LNCAP (cell line): ENCODE measurements at regions not wholly inside any gene's neighbourhood (a gene's known extent, or its start where the extent isn't known, plus 50 kb on each side); places are given as distances from the start of the nearest gene placed in this dataset.

ENCODE experiments used
- TF ChIP-seq, protein P1 (sequence below): fragments of 450-650 bp; IDR thresholded peaks from 2 replicates; pipeline ENCODE4 v1.5.1; 2017; ENCODE audit warnings: mild to moderate bottlenecking

DNA sequence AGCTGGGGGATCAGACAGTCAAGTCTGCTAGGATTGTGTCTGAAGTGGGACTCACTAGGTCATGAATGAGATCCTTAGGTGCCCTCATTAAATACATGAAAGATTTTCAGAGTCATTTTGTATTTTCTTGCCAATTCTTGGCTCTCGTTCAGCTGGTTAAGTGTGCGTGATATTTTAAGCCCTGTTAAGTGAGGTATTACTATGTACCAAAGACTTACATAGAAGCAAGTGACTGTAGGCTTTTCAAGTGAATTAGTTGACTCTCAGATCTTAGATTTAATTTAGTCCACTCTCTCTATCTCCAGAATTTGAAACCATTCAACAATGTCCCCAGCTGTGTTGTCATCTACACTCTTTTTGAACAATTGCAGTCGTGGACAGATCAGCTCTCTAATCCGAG lies 219.4 kb downstream of the FOXL1 start:
- TF ChIP-seq, protein P1, sequence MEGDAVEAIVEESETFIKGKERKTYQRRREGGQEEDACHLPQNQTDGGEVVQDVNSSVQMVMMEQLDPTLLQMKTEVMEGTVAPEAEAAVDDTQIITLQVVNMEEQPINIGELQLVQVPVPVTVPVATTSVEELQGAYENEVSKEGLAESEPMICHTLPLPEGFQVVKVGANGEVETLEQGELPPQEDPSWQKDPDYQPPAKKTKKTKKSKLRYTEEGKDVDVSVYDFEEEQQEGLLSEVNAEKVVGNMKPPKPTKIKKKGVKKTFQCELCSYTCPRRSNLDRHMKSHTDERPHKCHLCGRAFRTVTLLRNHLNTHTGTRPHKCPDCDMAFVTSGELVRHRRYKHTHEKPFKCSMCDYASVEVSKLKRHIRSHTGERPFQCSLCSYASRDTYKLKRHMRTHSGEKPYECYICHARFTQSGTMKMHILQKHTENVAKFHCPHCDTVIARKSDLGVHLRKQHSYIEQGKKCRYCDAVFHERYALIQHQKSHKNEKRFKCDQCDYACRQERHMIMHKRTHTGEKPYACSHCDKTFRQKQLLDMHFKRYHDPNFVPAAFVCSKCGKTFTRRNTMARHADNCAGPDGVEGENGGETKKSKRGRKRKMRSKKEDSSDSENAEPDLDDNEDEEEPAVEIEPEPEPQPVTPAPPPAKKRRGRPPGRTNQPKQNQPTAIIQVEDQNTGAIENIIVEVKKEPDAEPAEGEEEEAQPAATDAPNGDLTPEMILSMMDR, result no peak

DNA sequence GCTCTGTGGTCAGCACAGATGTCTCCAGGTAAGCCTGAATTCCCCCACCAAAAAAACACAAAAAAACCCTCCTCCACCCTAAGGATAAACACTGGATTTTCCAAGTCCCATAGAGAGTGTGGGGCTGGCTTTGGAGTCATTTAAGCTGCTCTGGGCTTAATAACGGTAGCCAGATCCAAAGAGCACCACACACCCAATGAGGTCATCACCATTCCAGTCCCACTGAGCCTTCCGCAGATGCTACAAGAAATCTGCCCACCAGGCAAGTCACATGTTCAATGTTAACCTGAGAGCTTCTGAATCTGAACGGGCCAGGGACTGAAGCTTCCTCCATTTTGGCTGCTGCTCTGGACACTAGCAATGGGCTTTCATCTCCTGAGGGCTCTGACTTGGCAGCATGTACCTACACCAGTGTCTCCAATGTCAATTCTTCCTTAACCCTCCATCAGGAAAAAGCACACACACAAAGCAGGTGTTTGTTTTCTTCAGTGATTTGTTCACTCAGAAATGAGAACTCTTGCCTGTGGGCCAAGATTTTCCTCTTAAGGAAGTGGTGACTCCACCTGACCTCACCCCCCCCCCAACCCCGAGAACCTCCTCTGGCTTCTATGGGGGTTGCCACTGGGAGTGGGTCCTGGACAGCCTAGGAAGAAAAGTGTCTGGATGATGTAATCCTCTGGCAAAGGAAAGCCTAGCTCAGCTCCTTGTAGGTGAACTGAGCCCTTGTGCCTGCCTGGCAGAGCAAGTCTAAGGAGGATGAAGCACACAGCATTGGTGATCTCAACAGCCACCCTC lies 220.1 kb downstream of the FOXL1 start:
- TF ChIP-seq, protein P1, result no peak

DNA sequence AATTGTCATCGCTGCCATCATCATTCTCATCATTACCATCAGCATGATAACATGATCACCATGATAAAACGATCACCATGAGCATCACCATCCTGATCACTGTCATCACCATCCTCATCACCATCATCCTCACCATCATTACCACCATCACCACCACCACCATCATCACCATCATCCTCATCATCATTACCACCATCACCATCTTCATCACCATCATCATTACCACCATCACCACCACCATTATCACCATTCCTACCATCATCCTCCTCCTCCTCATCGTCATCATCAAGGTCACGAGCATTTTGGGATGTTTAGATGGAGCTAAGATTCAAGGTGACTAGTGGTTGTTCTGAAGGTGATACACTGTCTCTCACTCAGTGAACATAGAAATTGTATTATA lies 221.0 kb downstream of the FOXL1 start:
- TF ChIP-seq, protein P1, result no peak

DNA sequence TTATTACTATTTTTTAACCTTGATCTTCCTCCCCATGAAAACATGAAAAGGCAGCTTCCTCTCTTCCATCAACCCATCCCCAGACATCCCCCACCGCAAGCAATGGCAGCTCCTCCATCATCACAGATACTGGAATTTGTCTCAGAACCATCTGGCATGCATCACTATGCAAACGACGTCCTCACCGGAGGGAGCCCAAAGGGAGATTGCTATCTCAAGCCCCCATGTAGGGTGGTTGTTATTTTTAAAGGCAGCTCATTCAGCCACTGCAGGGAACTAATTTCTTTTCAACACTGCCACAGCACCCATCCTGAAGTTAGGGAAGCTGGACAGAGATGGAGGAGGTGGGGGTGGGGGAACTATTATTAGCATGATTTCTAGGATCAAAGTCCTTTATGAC lies 222.5 kb downstream of the FOXL1 start:
- TF ChIP-seq, protein P1, result no peak

DNA sequence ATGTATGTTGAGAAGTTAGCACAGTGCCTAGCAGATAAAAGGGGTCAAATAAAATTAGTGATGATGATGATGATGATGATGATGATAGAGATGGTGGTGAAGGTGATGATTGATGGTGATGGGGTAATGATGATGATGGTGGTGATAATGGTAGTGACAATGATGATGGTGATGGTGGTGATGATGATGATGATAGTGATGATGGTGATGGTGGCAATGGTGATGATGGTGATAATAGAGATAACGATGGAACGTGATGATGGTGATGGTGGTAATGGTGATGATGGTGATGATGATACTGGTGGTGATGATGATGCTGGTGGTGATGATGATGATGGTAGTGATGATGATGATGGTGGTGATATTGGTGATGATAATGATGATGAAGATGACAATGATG lies 223.7 kb downstream of the FOXL1 start:
- TF ChIP-seq, protein P1, result no peak

DNA sequence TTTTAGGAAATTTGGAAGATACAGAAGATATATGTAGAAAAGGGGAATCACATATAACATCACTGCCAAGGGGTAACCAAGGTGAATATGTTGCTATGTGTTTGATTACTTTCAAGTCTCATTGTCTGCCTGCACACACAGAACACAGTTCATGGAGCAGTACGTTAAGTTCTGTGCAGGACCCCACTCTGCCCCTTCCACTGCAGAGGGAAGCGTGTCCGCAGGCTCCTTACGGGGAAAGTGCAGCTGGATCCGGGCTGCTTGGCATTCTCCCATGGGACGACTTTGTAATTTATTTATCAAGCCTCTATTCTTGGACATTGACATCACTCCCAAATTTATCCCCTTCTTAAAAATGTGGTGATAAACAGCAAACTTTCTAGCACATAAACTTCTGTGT lies 226.8 kb downstream of the FOXL1 start:
- TF ChIP-seq, protein P1, result no peak

DNA sequence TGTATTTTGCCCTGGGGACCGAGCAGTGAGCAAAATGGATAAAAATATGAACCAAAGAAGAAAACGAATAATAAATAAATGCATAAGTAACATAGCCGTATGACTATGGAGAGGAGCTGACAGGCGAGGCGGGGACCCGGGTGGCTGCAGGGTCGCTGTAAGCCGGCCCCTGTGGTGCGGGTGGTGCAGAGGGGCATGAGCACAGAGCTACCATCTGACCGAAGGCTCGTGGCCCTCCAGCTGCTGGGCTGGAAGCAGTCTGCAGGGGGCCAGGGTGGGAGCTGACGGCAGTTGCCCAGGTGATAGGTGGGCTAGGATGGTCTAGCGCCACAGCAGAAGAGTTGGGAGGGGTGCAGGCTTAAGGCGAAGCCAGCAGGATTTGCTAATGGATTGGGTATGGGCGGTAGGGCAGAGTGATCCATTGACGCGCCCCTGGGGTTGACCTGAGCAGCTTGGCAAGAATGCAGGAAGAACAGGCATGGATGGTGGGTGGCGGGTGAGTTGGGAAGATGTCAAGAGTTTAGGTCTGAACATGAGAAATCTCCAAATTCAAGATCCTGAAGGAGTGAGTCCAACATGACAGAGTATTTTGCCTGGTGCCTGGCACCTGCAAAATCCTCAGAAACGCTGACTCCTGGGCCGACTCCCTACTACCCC lies 228.0 kb downstream of the FOXL1 start:
- TF ChIP-seq, protein P1, result no peak
